AG04450 (cell line): ENCODE measurements at regions not wholly inside any gene's neighbourhood (a gene's known extent, or its start where the extent isn't known, plus 50 kb on each side); places are given as distances from the start of the nearest gene placed in this dataset.

ENCODE experiments used
- CTCF ChIA-PET: fragments of 300-600, 350-600 bp; formaldehyde crosslinking; extraction: SDS; loops from one replicate; lab custom pipeline; 2022; ENCODE audit warnings: antibody characterized with exemption, inconsistent platforms; lab: Charles Lee
- POLR2A ChIA-PET: fragments of 350-600 bp; formaldehyde crosslinking; extraction: SDS; loops from one replicate; lab custom pipeline; 2021; ENCODE audit warnings: antibody characterized with exemption, inconsistent platforms; lab: Yijun Ruan, JAX
- DNase-seq: peaks from one replicate; pipeline ENCODE4 v3.0.0-alpha.2; 2011; ENCODE audit warnings: low read depth, low spot score
- H3K27ac ChIP-seq: one replicate; pipeline ENCODE4 v1.5.1; 2012; ENCODE audit warnings: low read depth, low read length, control low read depth
- H3K27me3 ChIP-seq: one replicate; pipeline ENCODE4 v1.6.0; 2012; ENCODE audit warnings: low read length; ENCODE audit not compliant: control insufficient read depth, insufficient read depth
- H3K4me3 ChIP-seq: 2 replicates; pipeline ENCODE4 v1.5.1; 2011; ENCODE audit warnings: mild to moderate bottlenecking, low read depth, low read length, control low read depth
- H3K9me3 ChIP-seq: 2 replicates; pipeline ENCODE4 v1.5.1; 2012; ENCODE audit warnings: low read length; ENCODE audit not compliant: control insufficient read depth, insufficient read depth
- CTCF ChIP-seq: IDR thresholded peaks from 2 replicates; pipeline ENCODE4 v1.5.1; 2011; ENCODE audit warnings: low read depth, low read length, control low read depth, inconsistent platforms

GRCh38 chr2:11920993-11921583, 174.7 kb downstream of the LPIN1 start:
- TF ChIP-seq CTCF: no peak
- no peak for DNase-seq
- CTCF ChIA-PET: interaction anchor here (1.6 kb wide), 1 partner anchor 16 kb away, joined by 3 read pairs; no protein-coding TSS in a partner anchor
- Histone ChIP-seq H3K4me3 (no peak overlapping the region), H3K27ac (no peak overlapping the region), H3K9me3 (no peaks in the 10 kb centered on the region), H3K27me3 (peaks cover 16% of the 10 kb centered on the region)
- POLR2A ChIA-PET: no interaction called here

GRCh38 chr2:11922294-11922693, 175.9 kb downstream of the LPIN1 start:
- POLR2A ChIA-PET: no interaction called here
- CTCF ChIA-PET: interaction anchor here (0.6 to 1.6 kb wide), 2 partner anchors 18 to 58 kb away, joined by 3 read pairs; no protein-coding TSS in a partner anchor

GRCh38 chr2:11923935-11924334, 177.5 kb downstream of the LPIN1 start:
- ChIA-PET CTCF (no interaction called here), POLR2A (no interaction called here)
- Histone ChIP-seq H3K27me3 (peaks cover 16% of the 10 kb centered on the region), H3K9me3 (no peaks in the 10 kb centered on the region), H3K4me3 (no peak overlapping the region), H3K27ac (no peak overlapping the region)
- DNase-seq: no peak
- TF ChIP-seq CTCF: no peak

More at GRCh38 chr2:11922294-11922693, 175.9 kb downstream of the LPIN1 start:
- TF ChIP-seq CTCF: no peak
- Histone ChIP-seq H3K27ac (no peak overlapping the region), H3K4me3 (no peak overlapping the region), H3K9me3 (no peaks in the 10 kb centered on the region), H3K27me3 (peaks cover 16% of the 10 kb centered on the region)
- no peak for DNase-seq

DNA sequence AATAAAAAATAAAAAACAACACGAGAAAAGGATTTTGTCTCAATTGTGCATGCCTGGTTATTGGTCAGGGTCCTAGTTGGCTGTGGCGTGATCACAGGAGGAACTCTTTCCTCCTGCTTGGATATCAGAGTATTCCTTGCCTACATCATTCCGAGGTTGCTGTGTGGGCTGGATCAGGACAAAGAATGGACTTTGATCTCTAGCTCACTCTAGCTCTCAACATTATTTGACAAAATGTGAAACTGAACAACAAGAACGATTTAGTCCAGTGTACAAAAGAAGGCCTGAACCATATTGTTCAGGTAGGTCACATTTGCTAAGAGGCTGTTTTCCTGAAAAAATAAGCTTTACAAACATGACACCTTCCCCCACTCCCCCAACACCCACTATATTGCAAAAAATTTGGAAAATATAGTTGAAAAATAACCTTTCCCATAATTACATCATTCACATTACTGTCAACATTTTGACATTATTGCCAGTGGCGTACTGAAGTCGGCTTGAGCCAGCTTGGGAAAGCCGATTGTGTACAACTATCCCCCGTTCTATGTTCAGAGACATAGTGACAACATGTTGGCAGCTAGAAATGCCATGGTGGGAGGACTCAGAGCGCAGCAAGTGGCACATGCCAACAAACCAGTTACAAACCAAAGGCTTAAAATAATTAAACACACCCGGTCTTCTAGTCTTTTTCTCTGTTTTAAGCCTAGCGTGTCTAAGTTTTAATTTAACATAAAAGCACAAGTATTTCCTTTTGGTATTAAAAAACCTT, 179.0 kb downstream of the LPIN1 start:
- ChIA-PET CTCF (no interaction called here), POLR2A (no interaction called here)
- no peak for DNase-seq
- Histone ChIP-seq H3K9me3 (no peaks in the 10 kb centered on the region), H3K4me3 (no peak overlapping the region), H3K27ac (no peak overlapping the region), H3K27me3 (peaks cover 13% of the 10 kb centered on the region)
- no peak for TF ChIP-seq CTCF

DNA sequence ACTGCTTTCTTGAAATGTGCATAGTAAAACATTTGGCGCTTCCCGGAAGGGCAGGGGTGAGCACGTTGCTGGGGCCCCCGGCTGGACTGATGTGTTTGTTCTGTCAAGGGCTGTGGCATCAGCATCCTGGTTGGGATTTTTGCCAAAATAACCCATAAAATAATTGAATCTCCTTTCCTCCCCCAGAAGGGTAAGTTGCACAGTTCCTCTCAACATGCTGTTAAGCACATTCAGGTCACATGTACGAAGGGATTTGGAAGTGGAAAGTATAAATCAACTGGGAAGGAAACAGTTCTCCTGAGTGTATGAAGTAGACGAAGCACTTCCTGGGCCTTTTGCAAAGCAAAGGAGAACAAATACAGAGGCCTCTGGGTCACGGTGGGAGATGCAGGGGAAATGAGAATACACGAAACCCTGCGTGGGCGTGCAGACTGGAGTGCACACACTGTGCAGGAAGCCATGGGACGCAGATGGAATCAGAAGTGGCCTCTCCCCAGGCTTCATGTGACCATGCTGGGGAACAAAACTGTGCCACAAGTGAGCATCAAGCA, 183.9 kb downstream of the LPIN1 start:
- DNase-seq: no peak
- no peak for TF ChIP-seq CTCF
- POLR2A ChIA-PET: no interaction called here
- Histone ChIP-seq H3K27me3 (peaks cover 3% of the 10 kb centered on the region), H3K27ac (no peak overlapping the region), H3K9me3 (no peaks in the 10 kb centered on the region), H3K4me3 (no peak overlapping the region)
- CTCF ChIA-PET: no interaction called here
